H9 (cell line): ENCODE measurements at regions not wholly inside any gene's neighbourhood (a gene's known extent, or its start where the extent isn't known, plus 50 kb on each side); places are given as distances from the start of the nearest gene placed in this dataset.

Experiments used
- DNase-seq: peaks from one replicate; pipeline ENCODE4 v3.0.0-alpha.2; 2017
- H2AFZ ChIP-seq: one replicate; pipeline ENCODE4 v1.6.1; 2013; ENCODE audit warnings: mild to moderate bottlenecking, low read length, control low read depth, moderate library complexity
- H2AK5ac ChIP-seq: 2 replicates; pipeline ENCODE4 v1.6.1; 2013; ENCODE audit warnings: low read length, control low read depth, mixed read lengths; ENCODE audit not compliant: insufficient read length
- H2BK120ac ChIP-seq: one replicate; pipeline ENCODE4 v1.6.1; 2013; ENCODE audit warnings: low read depth, mild to moderate bottlenecking, low read length, control low read depth, inconsistent platforms; ENCODE audit not compliant: poor library complexity, severe bottlenecking
- H2BK12ac ChIP-seq: 2 replicates; pipeline ENCODE4 v1.6.1; 2013; ENCODE audit warnings: low read length, control low read depth, mixed read lengths, low read depth; ENCODE audit not compliant: insufficient read length
- H2BK15ac ChIP-seq: 2 replicates; pipeline ENCODE4 v1.6.1; 2013; ENCODE audit warnings: low read depth, low read length, control low read depth
- H2BK20ac ChIP-seq: one replicate; pipeline ENCODE4 v1.6.1; 2013; ENCODE audit warnings: low read depth, mild to moderate bottlenecking, low read length, control low read depth, inconsistent platforms; ENCODE audit not compliant: poor library complexity, severe bottlenecking
- H2BK5ac ChIP-seq: 2 replicates; pipeline ENCODE4 v1.6.1; 2013; ENCODE audit warnings: low read length, control low read depth, mixed read lengths; ENCODE audit not compliant: insufficient read length
- H3K14ac ChIP-seq: 2 replicates; pipeline ENCODE4 v1.6.1; 2013; ENCODE audit warnings: low read length, control low read depth; ENCODE audit not compliant: insufficient read depth
- H3K18ac ChIP-seq: 2 replicates; pipeline ENCODE4 v1.6.1; 2013; ENCODE audit warnings: low read depth, mild to moderate bottlenecking, mixed read lengths, low read length, control low read depth; ENCODE audit not compliant: insufficient read length
- H3K23ac ChIP-seq: 2 replicates; pipeline ENCODE4 v1.6.1; 2013; ENCODE audit warnings: low read length, control low read depth, mixed read lengths, low read depth; ENCODE audit not compliant: insufficient read length
- H3K23me2 ChIP-seq: 2 replicates; pipeline ENCODE4 v1.6.1; 2013; ENCODE audit warnings: low read depth, mild to moderate bottlenecking, mixed read lengths, low read length, control low read depth; ENCODE audit not compliant: insufficient read length, poor library complexity, severe bottlenecking
- H3K27ac ChIP-seq: 2 replicates; pipeline ENCODE4 v1.5.1; 2013; ENCODE audit warnings: low read length, control low read depth, mixed read lengths, low read depth; ENCODE audit not compliant: insufficient read length
- H3K27me3 ChIP-seq: 2 replicates; pipeline ENCODE4 v1.6.1; 2013; ENCODE audit warnings: low read length, control low read depth, inconsistent platforms; ENCODE audit not compliant: insufficient read depth
- H3K4ac ChIP-seq: 2 replicates; pipeline ENCODE4 v1.6.1; 2013; ENCODE audit warnings: low read depth, mild to moderate bottlenecking, control low read depth, inconsistent platforms, low read length, moderate library complexity
- H3K4me1 ChIP-seq: 2 replicates; pipeline ENCODE4 v1.6.1; 2013; ENCODE audit warnings: low read length, control low read depth, inconsistent platforms; ENCODE audit not compliant: insufficient read depth
- H3K4me2 ChIP-seq: 2 replicates; pipeline ENCODE4 v1.6.1; 2013; ENCODE audit warnings: low read length, control low read depth, mixed read lengths; ENCODE audit not compliant: insufficient read length, insufficient read depth
- H3K56ac ChIP-seq: 2 replicates; pipeline ENCODE4 v1.6.1; 2013; ENCODE audit warnings: low read depth, mild to moderate bottlenecking, mixed read lengths, low read length, control low read depth; ENCODE audit not compliant: insufficient read length
- H3K79me1 ChIP-seq: 2 replicates; pipeline ENCODE4 v1.6.1; 2013; ENCODE audit warnings: low read depth, mild to moderate bottlenecking, moderate library complexity, low read length, control low read depth, inconsistent platforms; ENCODE audit not compliant: insufficient read depth, poor library complexity, severe bottlenecking
- H3K79me2 ChIP-seq: 2 replicates; pipeline ENCODE4 v1.6.1; 2013; ENCODE audit warnings: low read length, control low read depth, inconsistent platforms; ENCODE audit not compliant: insufficient read depth
- H3K9ac ChIP-seq: 2 replicates; pipeline ENCODE4 v1.6.1; 2013; ENCODE audit warnings: low read length, control low read depth, mixed read lengths; ENCODE audit not compliant: insufficient read length; ENCODE audit errors: extremely low read depth
- H3K9me3 ChIP-seq: one replicate; pipeline ENCODE4 v1.6.1; 2013; ENCODE audit warnings: low read depth, low read length, inconsistent platforms; ENCODE audit not compliant: control insufficient read depth
- H3T11ph ChIP-seq: one replicate; pipeline ENCODE4 v1.6.1; 2013; ENCODE audit warnings: mild to moderate bottlenecking, low read length, control low read depth, inconsistent platforms
- H4K20me1 ChIP-seq: one replicate; pipeline ENCODE4 v1.6.1; 2013; ENCODE audit not compliant: control insufficient read depth, insufficient read length, insufficient read depth
- H4K5ac ChIP-seq: 2 replicates; pipeline ENCODE4 v1.6.1; 2013; ENCODE audit warnings: low read depth, mild to moderate bottlenecking, mixed read lengths, low read length, control low read depth; ENCODE audit not compliant: insufficient read length
- H4K8ac ChIP-seq: replicated peaks from 2 replicates; pipeline ENCODE4 v1.6.1; 2013; ENCODE audit warnings: low read length, control low read depth, mixed read lengths, low read depth; ENCODE audit not compliant: insufficient read length
- H4K91ac ChIP-seq: 2 replicates; pipeline ENCODE4 v1.6.1; 2013; ENCODE audit warnings: low read depth, mild to moderate bottlenecking, moderate library complexity, mixed read lengths, low read length, control low read depth; ENCODE audit not compliant: insufficient read length
- H3K27ac Mint-ChIP-seq, 3 experiments: 2 replicates in 2 of 3; 3 replicates in 1 of 3; pipeline ENCODE4 v1.8.0; 2020 to 2021; ENCODE audit warnings: mixed read lengths in 3 of 3, mild to moderate bottlenecking in 1 of 3, moderate library complexity in 1 of 3
- H3K27me3 Mint-ChIP-seq: 2 replicates; pipeline ENCODE4 v1.8.0; 2021; ENCODE audit warnings: low read depth, mild to moderate bottlenecking, moderate library complexity, mixed read lengths
- H3K36me3 Mint-ChIP-seq, 3 experiments: 2 replicates in 2 of 3; 3 replicates in 1 of 3; pipeline ENCODE4 v1.8.0; 2020 to 2021; ENCODE audit warnings: low read depth in 3 of 3, mixed read lengths in 3 of 3; ENCODE audit not compliant: insufficient read depth in 1 of 3
- H3K4me1 Mint-ChIP-seq, 2 experiments: 2 replicates each; pipeline ENCODE4 v1.8.0; 2020; ENCODE audit warnings: mixed read lengths in 2 of 2
- H3K4me3 Mint-ChIP-seq, 2 experiments: 2 replicates in 1 of 2; 3 replicates in 1 of 2; pipeline ENCODE4 v1.8.0; 2020 to 2021; ENCODE audit warnings: mild to moderate bottlenecking in 2 of 2, mixed read lengths in 2 of 2, moderate library complexity in 1 of 2
- H3K9me3 Mint-ChIP-seq, 2 experiments: 2 replicates in 1 of 2; 3 replicates in 1 of 2; pipeline ENCODE4 v1.8.0; 2020; ENCODE audit warnings: mild to moderate bottlenecking in 2 of 2, mixed read lengths in 2 of 2, moderate library complexity in 1 of 2
- CTCF ChIP-seq: fragments of 200-600 bp; sonication (generic); conservative IDR thresholded peaks from 3 replicates; pipeline ENCODE4 v1.8.0; 2021; ENCODE audit warnings: antibody characterized with exemption, mild to moderate bottlenecking
- WGBS: extraction: QIAGEN DNeasy Blood & Tissue Kit; methylation state at CpG from one replicate; pipeline ENCODE4 v1.1.7; 2013; ENCODE audit warnings: missing lambda C conversion rate, low lambda C conversion rate, mixed read lengths; ENCODE audit not compliant: insufficient read length; ENCODE audit errors: extremely low coverage; 5-methylcytosine and 5-hydroxymethylcytosine counted together

GRCh38 chr20:11020712-11021111 lies 346.9 kb upstream of the JAG1 start:
- WGBS, result no CpG with 5 or more reads among the region's 1 CpG
- H3K4me2 ChIP-seq, result no peak overlapping the region
- H3K14ac ChIP-seq, result no peak overlapping the region
- peaks cover 0 to 4% (median 0%) of the 10 kb centered on the region in 3 experiments; a peak in 2 of 7 replicates for H3K36me3 Mint-ChIP-seq
- H2BK15ac ChIP-seq, result no peak overlapping the region
- no peaks in the 10 kb centered on the region for H3K23me2 ChIP-seq
- no peak overlapping the region for H3K9ac ChIP-seq
- H2BK120ac ChIP-seq, result no peak overlapping the region
- no peak overlapping the region for H3K27ac Mint-ChIP-seq
- H3K27me3 ChIP-seq, result no peaks in the 10 kb centered on the region
- H3K9me3 ChIP-seq, result no peaks in the 10 kb centered on the region
- H2AK5ac ChIP-seq, result no peak overlapping the region
- H3K23ac ChIP-seq, result no peak overlapping the region
- peaks cover 5% of the 10 kb centered on the region in 2 experiments for H3K4me1 Mint-ChIP-seq
- no peak overlapping the region for H2BK5ac ChIP-seq
- no peak for TF ChIP-seq CTCF
- H3K79me2 ChIP-seq, result no peaks in the 10 kb centered on the region
- H4K20me1 ChIP-seq, result no peaks in the 10 kb centered on the region
- H3K4me3 Mint-ChIP-seq, result no peak overlapping the region
- H3K27me3 Mint-ChIP-seq, result no peaks in the 10 kb centered on the region
- no peak overlapping the region for H4K8ac ChIP-seq
- H2AFZ ChIP-seq, result no peak overlapping the region
- no peak overlapping the region for H3T11ph ChIP-seq
- no peak overlapping the region for H2BK12ac ChIP-seq
- peaks cover 5% of the 10 kb centered on the region; the same call in 1 of the 2 replicates for H3K4me1 ChIP-seq
- no peak overlapping the region for H2BK20ac ChIP-seq
- H3K4ac ChIP-seq, result no peak overlapping the region
- H3K79me1 ChIP-seq, result no peaks in the 10 kb centered on the region
- H4K5ac ChIP-seq, result no peak overlapping the region
- DNase-seq, result no peak
- no peak overlapping the region for H3K27ac ChIP-seq
- no peak overlapping the region for H4K91ac ChIP-seq
- H3K18ac ChIP-seq, result no peak overlapping the region
- H3K56ac ChIP-seq, result no peak overlapping the region
- peaks cover 3 to 5% of the 10 kb centered on the region in 2 experiments; a peak in 2 of 5 replicates for H3K9me3 Mint-ChIP-seq
